ENCODE measurements at regions not wholly inside any gene's neighbourhood (a gene's known extent, or its start where the extent isn't known, plus 50 kb on each side); places are given as distances from the start of the nearest gene placed in this dataset.

GRCh38 chr13:50422181-50423148 lies 407.2 kb downstream of the KCNRG start:
- TF ChIP-seq, protein P1, sequence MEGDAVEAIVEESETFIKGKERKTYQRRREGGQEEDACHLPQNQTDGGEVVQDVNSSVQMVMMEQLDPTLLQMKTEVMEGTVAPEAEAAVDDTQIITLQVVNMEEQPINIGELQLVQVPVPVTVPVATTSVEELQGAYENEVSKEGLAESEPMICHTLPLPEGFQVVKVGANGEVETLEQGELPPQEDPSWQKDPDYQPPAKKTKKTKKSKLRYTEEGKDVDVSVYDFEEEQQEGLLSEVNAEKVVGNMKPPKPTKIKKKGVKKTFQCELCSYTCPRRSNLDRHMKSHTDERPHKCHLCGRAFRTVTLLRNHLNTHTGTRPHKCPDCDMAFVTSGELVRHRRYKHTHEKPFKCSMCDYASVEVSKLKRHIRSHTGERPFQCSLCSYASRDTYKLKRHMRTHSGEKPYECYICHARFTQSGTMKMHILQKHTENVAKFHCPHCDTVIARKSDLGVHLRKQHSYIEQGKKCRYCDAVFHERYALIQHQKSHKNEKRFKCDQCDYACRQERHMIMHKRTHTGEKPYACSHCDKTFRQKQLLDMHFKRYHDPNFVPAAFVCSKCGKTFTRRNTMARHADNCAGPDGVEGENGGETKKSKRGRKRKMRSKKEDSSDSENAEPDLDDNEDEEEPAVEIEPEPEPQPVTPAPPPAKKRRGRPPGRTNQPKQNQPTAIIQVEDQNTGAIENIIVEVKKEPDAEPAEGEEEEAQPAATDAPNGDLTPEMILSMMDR (IDR thresholded peaks at IDR 0.05; ENCODE audit: insufficient read depth, low read depth, low read length): no peak
- no peak for TF ChIP-seq EZH2 (IDR thresholded peaks at IDR 0.05; ENCODE audit: insufficient read depth, low read length)

Measured in astrocyte (in vitro differentiated cells and primary cell).